HG03521 (cell line): ENCODE measurements at regions not wholly inside any gene's neighbourhood (a gene's known extent, or its start where the extent isn't known, plus 50 kb on each side); places are given as distances from the start of the nearest gene placed in this dataset.
"Not testable (repeated sequence)": the region's sequence is repeated elsewhere in the genome, so short reads cannot be mapped to it uniquely, and the experiment has no call there.

Experiments
- ATAC-seq: cut with Tn5 transposase; IDR thresholded peaks from one replicate; pipeline ENCODE4 v1.9.1; 2021; ENCODE audit warnings: mild to moderate bottlenecking, moderate library complexity; ENCODE audit not compliant: unreplicated experiment

GRCh38 chr12:75710361-75711069, 199.1 kb upstream of the KRR1 start:
- ATAC-seq = no peak

- no peak for ATAC-seq
Measured at GRCh38 chr12:75709503-75709902, 198.1 kb upstream of the KRR1 start.

DNA sequence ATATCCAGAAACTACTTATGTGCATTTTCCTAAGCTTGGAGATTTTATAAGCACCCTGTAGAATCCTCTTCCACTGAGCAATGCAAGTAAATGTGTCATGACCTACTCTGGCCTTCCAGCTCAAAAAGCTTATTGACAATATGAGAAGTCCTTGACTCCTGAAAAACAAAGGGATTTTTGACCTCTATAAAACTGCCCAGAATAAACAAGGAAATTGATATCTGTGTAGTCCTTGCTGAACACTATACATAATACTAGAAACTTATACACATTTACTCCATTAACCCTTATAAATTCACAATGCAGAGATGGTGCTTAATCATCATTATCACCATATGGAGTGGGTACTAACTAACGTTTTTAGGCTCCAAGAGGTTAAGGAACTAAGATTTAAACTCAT, 197.4 kb upstream of the KRR1 start:
- no peak for ATAC-seq

GRCh38 chr12:75707983-75708382, 196.6 kb upstream of the KRR1 start:
- no peak for ATAC-seq

DNA sequence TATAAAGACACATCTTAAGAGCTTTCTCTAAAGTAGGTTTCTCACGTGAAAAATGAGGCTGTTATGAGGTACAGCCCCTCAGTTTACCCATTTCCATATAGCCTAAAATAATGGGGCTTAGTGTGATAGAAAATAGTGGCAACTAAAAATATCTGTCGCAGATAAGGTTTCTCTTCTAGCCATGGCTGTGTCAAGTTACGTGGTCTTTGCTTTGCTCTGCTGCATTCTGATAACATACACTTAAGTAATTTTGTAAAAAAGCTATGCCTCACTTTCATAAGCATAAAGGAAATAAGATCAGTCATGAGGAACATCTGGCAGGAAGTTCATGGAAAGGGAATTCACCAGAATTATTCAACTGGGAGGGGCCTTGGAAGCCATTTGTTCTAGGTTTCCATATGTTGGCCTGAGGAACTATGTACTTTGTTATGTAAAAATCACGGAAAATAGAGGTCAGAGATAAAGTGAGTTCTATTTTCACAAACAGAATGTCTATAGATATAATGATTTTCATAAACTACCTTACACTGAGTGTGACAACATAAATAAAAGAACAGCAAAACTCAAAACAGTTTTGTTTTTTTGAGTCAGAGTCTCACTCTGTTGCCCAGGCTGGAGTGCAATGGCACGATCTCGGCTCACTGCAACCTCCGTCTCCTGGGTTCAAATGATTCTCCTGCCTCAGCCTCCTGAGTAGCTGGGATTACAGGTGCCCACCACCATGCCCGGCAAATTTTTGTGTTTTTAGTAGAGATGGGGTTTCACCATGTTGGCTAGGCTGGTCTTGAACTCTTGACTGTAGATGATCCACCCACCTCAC, 195.6 kb upstream of the KRR1 start:
- no peak for ATAC-seq

GRCh38 chr12:75705749-75706711, 194.6 kb upstream of the KRR1 start:
- ATAC-seq = no peak

DNA sequence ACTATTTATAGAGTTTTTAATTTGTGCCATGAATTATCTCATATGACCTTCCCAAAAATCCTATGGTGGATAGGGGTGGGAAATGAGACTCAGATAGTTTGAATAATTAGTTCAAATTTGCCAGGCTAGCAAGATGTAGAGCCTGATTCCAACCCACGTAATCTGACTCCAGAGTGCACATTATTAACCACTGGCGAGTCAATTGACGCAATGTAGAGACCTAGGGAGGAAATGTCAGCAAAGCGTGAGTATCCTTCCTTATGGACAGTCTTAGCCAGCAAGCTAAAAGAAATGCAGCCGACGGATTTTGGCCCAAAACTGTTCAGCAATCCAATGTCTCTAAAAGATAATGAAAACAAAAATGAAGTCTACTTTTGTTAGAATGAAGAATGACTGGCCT, 193.3 kb upstream of the KRR1 start:
- no peak for ATAC-seq

DNA sequence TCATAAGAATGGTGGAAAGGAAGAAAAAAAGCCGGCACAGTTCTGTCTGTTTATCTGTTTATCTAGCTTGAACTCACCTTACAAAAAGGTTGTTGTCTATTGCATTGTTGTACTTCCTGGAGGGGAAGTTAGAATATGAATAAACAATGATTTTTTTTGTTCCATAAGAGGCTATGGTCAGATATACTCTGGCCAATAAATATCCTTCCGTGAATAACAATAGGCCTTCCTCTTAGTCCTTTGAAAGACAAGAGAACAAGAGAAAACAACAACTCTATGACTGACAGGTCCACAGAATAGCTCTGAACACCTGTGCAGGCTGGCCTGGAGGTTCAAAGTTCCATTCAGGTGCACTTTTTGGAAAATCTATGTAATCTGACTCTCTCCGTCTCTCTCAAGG, 192.8 kb upstream of the KRR1 start:
- ATAC-seq = no peak

- ATAC-seq = no peak
Measured at GRCh38 chr12:75703131-75703530, 191.7 kb upstream of the KRR1 start.

DNA sequence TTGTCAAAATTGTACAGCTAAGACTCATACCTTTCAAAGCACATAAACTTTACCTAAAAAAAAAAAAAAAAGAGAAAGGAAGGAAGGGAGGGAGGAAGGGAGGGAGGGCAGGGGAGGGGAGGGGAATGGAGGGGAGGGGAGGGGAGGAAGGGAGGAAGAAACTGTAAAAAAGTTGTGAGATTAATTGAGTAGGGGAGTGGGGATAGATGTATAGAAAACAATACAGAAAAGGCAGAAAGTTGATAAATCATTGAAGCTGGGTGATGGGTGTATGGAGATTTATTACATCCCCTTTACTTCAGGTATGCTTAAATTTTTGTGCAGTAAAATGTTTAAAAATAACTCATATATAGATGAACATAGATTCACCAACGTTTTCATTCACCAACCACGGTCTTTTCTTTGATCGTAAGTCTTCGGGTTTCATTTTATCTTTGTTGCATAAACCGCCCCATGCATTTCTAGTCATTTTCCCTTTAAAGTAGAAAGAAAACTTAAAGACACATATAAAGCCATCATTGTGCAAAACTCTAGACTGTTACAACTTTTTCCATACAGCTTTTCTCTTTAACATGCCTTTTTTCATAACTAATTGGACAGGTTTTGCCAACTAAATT, 191.2 kb upstream of the KRR1 start:
- ATAC-seq = no peak

DNA sequence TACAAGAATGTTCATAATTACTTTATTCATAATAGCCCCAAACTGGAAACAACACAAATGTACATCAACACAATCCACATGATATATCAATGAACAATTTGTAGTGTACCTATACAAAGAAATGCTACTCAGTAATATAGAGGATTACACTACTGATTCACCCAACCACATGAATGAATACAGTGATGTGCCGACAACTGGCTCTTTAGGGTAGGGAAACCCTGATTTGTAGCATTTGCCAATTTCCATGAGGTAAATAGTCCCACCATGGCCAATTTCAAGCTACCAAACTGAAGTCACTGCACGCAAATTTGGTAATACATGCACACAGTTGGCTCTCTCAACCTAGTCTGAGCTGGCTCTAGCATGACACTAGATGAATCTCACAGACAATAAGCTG, 190.4 kb upstream of the KRR1 start:
- ATAC-seq = no peak

DNA sequence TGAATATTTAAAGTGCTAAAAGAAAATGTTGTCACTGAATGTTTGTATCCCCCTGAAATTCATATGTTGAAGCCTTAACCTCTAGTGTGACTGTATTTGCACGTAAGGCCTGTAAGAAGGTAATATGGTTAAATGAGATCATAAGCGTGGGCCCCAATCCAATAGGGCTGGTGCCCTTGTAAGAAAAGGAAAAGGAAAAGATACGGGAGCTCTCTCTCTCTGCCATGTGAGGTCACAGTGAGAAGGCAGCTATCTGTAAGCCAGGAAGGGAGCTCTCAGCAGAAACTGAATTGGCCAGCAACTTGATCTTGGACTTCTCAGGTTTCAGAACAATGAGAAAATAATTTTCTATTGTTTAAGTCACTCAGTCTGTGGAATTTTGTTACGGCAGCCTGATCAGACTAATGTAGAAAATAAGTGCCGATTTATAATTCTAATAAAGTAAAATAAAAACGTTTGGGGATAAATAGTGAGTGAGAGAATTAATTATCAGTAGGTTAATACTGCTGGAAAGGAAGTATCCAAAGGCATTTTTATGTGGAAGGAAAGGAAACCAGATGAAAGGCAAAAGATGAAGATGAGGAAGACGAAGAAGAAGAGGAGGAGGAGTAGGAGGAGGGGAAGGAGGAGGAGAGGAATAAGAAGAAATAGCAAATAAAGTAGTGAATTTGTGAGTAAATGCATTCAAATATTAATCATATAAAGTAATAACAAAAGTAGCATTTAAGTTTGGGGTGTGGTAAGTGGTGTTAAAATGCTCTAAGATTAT, 188.5 kb upstream of the KRR1 start:
- ATAC-seq = no peak

- ATAC-seq = no peak
Measured at GRCh38 chr12:75699251-75699650, 187.8 kb upstream of the KRR1 start.

- no peak for ATAC-seq
Measured at GRCh38 chr12:75698052-75698451, 186.6 kb upstream of the KRR1 start.

- ATAC-seq = no peak
Measured at GRCh38 chr12:75695926-75696325, 184.5 kb upstream of the KRR1 start.

GRCh38 chr12:75694534-75695268, 183.3 kb upstream of the KRR1 start:
- ATAC-seq = no peak

DNA sequence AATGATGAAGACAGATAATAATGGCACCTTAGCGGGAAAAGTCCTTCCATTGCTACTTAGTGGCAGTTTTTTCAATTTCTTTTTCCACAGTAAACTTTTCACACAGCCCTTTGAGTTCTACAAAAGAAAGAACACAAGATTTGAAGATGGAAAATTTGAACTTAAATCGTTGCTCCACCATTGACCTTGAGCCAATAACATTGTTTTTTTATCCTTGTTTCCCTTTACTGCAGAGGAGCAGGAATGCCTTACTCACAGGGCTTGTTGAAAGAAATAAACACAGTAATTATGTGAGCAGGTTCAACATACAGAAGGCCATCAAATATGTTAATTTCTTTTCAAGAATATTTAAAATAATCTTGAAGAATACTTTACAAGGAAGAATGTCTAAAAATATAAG, 181.5 kb upstream of the KRR1 start:
- no peak for ATAC-seq

GRCh38 chr12:75690296-75690955, 179.0 kb upstream of the KRR1 start:
- ATAC-seq = no peak

GRCh38 chr12:75686233-75686632, 174.8 kb upstream of the KRR1 start:
- ATAC-seq = not testable (repeated sequence)
